ENCODE measurements at regions not wholly inside any gene's neighbourhood (a gene's known extent, or its start where the extent isn't known, plus 50 kb on each side); places are given as distances from the start of the nearest gene placed in this dataset.

GRCh38 chr7:116443101-116443523 is 56.4 kb upstream of the CAV2 start:
- peaks cover 0 to 5% of the 10 kb centered on the region in 2 donors for H3K4me1 ChIP-seq (ENCODE audit: control insufficient read depth in 1 of 2, insufficient read depth in 2 of 2, low read length in 2 of 2)
- no peak overlapping the region for H3K9ac ChIP-seq (ENCODE audit: low read depth in 1 of 2, low read length in 2 of 2)
- H3K36me3 ChIP-seq (ENCODE audit: control insufficient read depth in 1 of 2, insufficient read depth in 2 of 2, low read length in 2 of 2): no peaks in the 10 kb centered on the region
- H3K27me3 ChIP-seq (ENCODE audit: control insufficient read depth in 1 of 2, insufficient read depth in 2 of 2, low read length in 2 of 2): no peaks in the 10 kb centered on the region
- H3K27ac ChIP-seq (ENCODE audit: low read depth, low read length): no peak overlapping the region
- H3K4me3 ChIP-seq (ENCODE audit: low read depth in 1 of 2, low read length in 2 of 2): no peak overlapping the region
- no peaks in the 10 kb centered on the region for H3K9me3 ChIP-seq (ENCODE audit: control insufficient read depth in 1 of 2, low read length in 2 of 2)

DNA sequence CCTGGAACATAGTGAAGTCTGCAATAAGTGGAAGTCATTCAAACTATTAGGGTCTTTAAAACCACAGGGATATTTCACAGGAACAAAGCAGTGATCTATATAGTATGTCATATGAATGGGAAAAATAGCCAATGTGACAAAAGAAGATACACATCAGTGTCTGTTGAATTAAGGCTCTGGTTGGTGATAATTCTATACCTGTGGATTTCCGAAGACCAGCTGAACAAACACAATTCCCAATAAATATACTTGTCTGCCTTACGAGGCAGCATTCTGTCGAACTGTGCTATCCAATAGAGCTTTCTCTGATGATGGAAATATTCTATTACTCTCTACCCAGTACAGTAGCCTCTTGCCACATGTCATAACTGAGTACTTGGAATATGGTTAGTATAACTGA is 55.9 kb upstream of the CAV2 start:
- Histone ChIP-seq H3K4me1 (ENCODE audit: control insufficient read depth in 1 of 2, insufficient read depth in 2 of 2, low read length in 2 of 2) (no peaks in the 10 kb centered on the region), H3K27me3 (ENCODE audit: control insufficient read depth in 1 of 2, insufficient read depth in 2 of 2, low read length in 2 of 2) (no peaks in the 10 kb centered on the region), H3K4me3 (ENCODE audit: low read depth in 1 of 2, low read length in 2 of 2) (no peak overlapping the region), H3K9ac (ENCODE audit: low read depth in 1 of 2, low read length in 2 of 2) (no peak overlapping the region), H3K27ac (ENCODE audit: low read depth, low read length) (no peak overlapping the region), H3K9me3 (ENCODE audit: control insufficient read depth in 1 of 2, low read length in 2 of 2) (no peaks in the 10 kb centered on the region), H3K36me3 (ENCODE audit: control insufficient read depth in 1 of 2, insufficient read depth in 2 of 2, low read length in 2 of 2) (no peaks in the 10 kb centered on the region)

DNA sequence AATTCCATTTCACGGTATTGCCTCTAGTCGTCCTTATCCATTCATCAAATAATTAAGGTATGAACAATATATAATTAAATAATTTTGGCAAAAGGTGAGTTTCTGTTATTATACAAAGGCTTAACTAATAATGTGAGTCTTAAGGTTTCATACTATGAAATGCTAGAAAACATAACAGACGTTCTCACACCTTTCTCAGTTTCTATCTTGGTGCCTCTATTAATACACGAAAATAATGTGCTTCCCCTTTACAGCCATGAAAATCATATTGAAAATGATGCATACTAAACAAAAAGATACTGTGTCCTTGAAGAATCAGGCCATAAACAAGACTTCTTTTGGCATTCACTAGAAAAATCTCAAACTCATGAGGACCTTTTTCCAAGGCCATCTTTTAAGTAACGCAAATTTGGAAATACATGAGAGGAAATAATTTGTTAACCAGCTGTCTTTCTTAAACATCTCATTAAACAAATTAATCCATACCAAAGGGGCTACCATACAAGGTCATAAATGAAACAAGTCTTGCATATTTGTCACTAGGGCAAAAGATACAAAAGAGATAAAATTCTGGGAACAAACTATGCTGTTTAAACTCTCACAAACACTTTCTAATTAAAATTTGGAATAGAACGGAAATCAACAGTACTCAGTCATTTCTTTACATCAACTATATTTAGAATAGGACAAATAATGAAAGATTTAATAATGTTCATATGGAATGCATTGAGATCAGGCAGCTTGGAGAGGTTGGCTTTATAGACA is 53.9 kb upstream of the CAV2 start:
- H3K9ac ChIP-seq (ENCODE audit: low read depth in 1 of 2, low read length in 2 of 2): no peak overlapping the region
- H3K36me3 ChIP-seq (ENCODE audit: control insufficient read depth in 1 of 2, insufficient read depth in 2 of 2, low read length in 2 of 2): no peaks in the 10 kb centered on the region
- no peaks in the 10 kb centered on the region for H3K9me3 ChIP-seq (ENCODE audit: control insufficient read depth in 1 of 2, low read length in 2 of 2)
- H3K4me3 ChIP-seq (ENCODE audit: low read depth in 1 of 2, low read length in 2 of 2): no peak overlapping the region
- H3K27ac ChIP-seq (ENCODE audit: low read depth, low read length): no peak overlapping the region
- H3K4me1 ChIP-seq (ENCODE audit: control insufficient read depth in 1 of 2, insufficient read depth in 2 of 2, low read length in 2 of 2): no peaks in the 10 kb centered on the region
- no peaks in the 10 kb centered on the region for H3K27me3 ChIP-seq (ENCODE audit: control insufficient read depth in 1 of 2, insufficient read depth in 2 of 2, low read length in 2 of 2)

DNA sequence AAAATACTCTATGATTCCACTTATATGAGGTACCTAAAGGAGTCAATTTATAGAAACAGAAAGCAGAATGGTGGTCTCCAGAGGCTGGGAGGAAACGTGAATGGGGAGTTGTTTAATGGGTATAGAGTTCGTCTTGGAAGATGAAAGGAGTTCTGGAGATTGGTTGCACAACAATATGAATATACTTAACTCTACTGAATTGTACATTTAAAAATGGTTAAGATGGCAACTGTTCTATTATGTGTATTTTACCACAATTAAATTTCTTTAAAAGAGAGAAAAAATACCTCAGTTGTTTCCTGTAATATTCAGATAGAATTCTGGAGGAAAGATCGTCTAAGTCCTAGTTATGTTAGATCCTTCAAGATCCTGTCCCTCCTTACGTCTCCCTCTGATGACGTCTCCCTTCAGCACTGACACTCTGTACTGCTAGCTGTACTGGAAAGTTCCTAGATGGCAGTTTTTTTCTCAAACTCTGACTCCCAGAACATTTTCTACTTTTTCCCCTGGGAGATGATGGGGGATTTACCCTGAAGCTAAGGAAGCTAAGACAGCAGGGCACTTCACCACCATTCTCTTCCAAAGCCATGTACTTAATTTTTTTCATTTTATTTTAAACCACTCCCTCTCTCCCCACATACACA is 53.2 kb upstream of the CAV2 start:
- H3K9ac ChIP-seq (ENCODE audit: low read depth in 1 of 2, low read length in 2 of 2): no peak overlapping the region
- no peak overlapping the region for H3K27ac ChIP-seq (ENCODE audit: low read depth, low read length)
- H3K4me1 ChIP-seq (ENCODE audit: control insufficient read depth in 1 of 2, insufficient read depth in 2 of 2, low read length in 2 of 2): no peaks in the 10 kb centered on the region
- H3K27me3 ChIP-seq (ENCODE audit: control insufficient read depth in 1 of 2, insufficient read depth in 2 of 2, low read length in 2 of 2): no peaks in the 10 kb centered on the region
- H3K36me3 ChIP-seq (ENCODE audit: control insufficient read depth in 1 of 2, insufficient read depth in 2 of 2, low read length in 2 of 2): no peaks in the 10 kb centered on the region
- no peak overlapping the region for H3K4me3 ChIP-seq (ENCODE audit: low read depth in 1 of 2, low read length in 2 of 2)
- H3K9me3 ChIP-seq (ENCODE audit: control insufficient read depth in 1 of 2, low read length in 2 of 2): no peaks in the 10 kb centered on the region

- Histone ChIP-seq H3K36me3 (ENCODE audit: control insufficient read depth in 1 of 2, insufficient read depth in 2 of 2, low read length in 2 of 2) (no peaks in the 10 kb centered on the region), H3K4me1 (ENCODE audit: control insufficient read depth in 1 of 2, insufficient read depth in 2 of 2, low read length in 2 of 2) (no peaks in the 10 kb centered on the region), H3K27me3 (ENCODE audit: control insufficient read depth in 1 of 2, insufficient read depth in 2 of 2, low read length in 2 of 2) (no peaks in the 10 kb centered on the region), H3K9me3 (ENCODE audit: control insufficient read depth in 1 of 2, low read length in 2 of 2) (no peaks in the 10 kb centered on the region), H3K27ac (ENCODE audit: low read depth, low read length) (no peak overlapping the region), H3K9ac (ENCODE audit: low read depth in 1 of 2, low read length in 2 of 2) (no peak overlapping the region), H3K4me3 (ENCODE audit: low read depth in 1 of 2, low read length in 2 of 2) (no peak overlapping the region)
Observed at GRCh38 chr7:116447436-116447835, 52.1 kb upstream of the CAV2 start.

DNA sequence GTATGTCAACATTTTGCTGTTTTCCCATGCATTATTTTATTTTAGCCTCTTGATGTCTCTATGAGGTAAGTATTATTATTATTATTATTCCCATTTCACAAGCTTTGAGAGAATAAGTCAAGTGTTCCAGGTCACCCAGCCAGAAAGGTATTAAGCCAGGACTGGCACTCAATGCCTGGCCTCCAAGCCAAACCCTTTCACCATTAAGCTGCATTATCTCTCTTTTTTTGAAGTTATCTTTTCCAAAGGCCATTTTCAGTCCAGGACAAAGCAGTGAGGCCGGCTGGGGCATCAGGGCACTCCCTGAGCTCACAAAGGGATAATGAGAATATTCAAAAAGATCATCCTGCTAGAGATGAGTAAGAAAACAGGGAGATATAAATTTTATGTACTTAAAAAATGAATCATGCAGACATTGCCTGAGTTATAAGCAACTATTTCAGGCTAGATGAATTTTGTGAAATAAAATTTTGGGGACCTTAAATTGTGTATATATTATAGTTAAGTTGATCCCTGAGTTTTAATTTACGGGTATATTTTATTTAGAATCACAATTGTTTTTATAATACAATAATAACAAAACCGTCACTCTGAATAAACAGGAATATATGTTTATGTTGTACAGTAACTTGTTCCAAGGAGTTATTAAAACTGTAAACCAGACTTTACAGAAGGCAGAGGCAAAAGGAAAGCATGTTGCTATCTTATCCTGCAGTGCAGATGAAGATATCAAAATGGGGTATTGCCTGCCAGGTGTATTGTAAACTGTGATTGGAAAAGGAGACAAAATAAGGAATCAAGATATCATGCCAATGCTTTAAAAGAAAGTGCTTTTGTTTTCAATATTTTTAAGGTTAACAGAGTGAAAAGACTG is 51.3 kb upstream of the CAV2 start:
- H3K9ac ChIP-seq (ENCODE audit: low read depth in 1 of 2, low read length in 2 of 2): no peak overlapping the region
- no peak overlapping the region for H3K4me3 ChIP-seq (ENCODE audit: low read depth in 1 of 2, low read length in 2 of 2)
- no peaks in the 10 kb centered on the region for H3K4me1 ChIP-seq (ENCODE audit: control insufficient read depth in 1 of 2, insufficient read depth in 2 of 2, low read length in 2 of 2)
- H3K9me3 ChIP-seq (ENCODE audit: control insufficient read depth in 1 of 2, low read length in 2 of 2): no peaks in the 10 kb centered on the region
- no peak overlapping the region for H3K27ac ChIP-seq (ENCODE audit: low read depth, low read length)
- H3K27me3 ChIP-seq (ENCODE audit: control insufficient read depth in 1 of 2, insufficient read depth in 2 of 2, low read length in 2 of 2): no peaks in the 10 kb centered on the region
- H3K36me3 ChIP-seq (ENCODE audit: control insufficient read depth in 1 of 2, insufficient read depth in 2 of 2, low read length in 2 of 2): no peaks in the 10 kb centered on the region

GRCh38 chr7:116449441-116449840 is 50.1 kb upstream of the CAV2 start:
- Histone ChIP-seq H3K4me1 (ENCODE audit: control insufficient read depth in 1 of 2, insufficient read depth in 2 of 2, low read length in 2 of 2) (no peaks in the 10 kb centered on the region), H3K27ac (ENCODE audit: low read depth, low read length) (no peak overlapping the region)

More at GRCh38 chr7:116449441-116449840, 50.1 kb upstream of the CAV2 start:
- Histone ChIP-seq H3K36me3 (ENCODE audit: control insufficient read depth in 1 of 2, insufficient read depth in 2 of 2, low read length in 2 of 2) (no peaks in the 10 kb centered on the region), H3K4me3 (ENCODE audit: low read depth in 1 of 2, low read length in 2 of 2) (no peak overlapping the region), H3K9ac (ENCODE audit: low read depth in 1 of 2, low read length in 2 of 2) (no peak overlapping the region), H3K27me3 (ENCODE audit: control insufficient read depth in 1 of 2, insufficient read depth in 2 of 2, low read length in 2 of 2) (no peaks in the 10 kb centered on the region), H3K9me3 (ENCODE audit: control insufficient read depth in 1 of 2, low read length in 2 of 2) (no peaks in the 10 kb centered on the region)
